ENCODE measurements at regions not wholly inside any gene's neighbourhood (a gene's known extent, or its start where the extent isn't known, plus 50 kb on each side); places are given as distances from the start of the nearest gene placed in this dataset.

- no peak for TF ChIP-seq EZH2 (IDR thresholded peaks at IDR 0.05; ENCODE audit: borderline replicate concordance, low read depth, low read length, poor library complexity, severe bottlenecking)
- no peak for TF ChIP-seq CTCF (conservative IDR thresholded peaks at IDR 0.05; ENCODE audit: low read depth, low read length)
Measured at GRCh38 chr5:32520972-32521371, 64.4 kb upstream of the SUB1 start.
